ENCODE measurements at regions not wholly inside any gene's neighbourhood (a gene's known extent, or its start where the extent isn't known, plus 50 kb on each side); places are given as distances from the start of the nearest gene placed in this dataset.
"Not testable (repeated sequence)": the region's sequence is repeated elsewhere in the genome, so short reads cannot be mapped to it uniquely, and the experiment has no call there.

GRCh38 chr1:118812555-118812954 is 175.6 kb downstream of the TBX15 start:
- TF ChIP-seq CTCF (conservative IDR thresholded peaks at IDR 0.05; ENCODE audit: low read depth, low read length), result no peak
- H3K79me2 ChIP-seq (ENCODE audit: insufficient read depth, low read depth), result no peaks in the 10 kb centered on the region
- H3K4me2 ChIP-seq, result no peak overlapping the region
- H3K27me3 ChIP-seq (ENCODE audit: insufficient read depth, low read depth), result no peaks in the 10 kb centered on the region
- no peak overlapping the region for H3K4me3 ChIP-seq (IDR thresholded peaks at IDR 0.05; ENCODE audit: insufficient read depth, low read depth, low read length)
- H2AFZ ChIP-seq (ENCODE audit: low read depth), result no peak overlapping the region
- H3K9ac ChIP-seq, result no peak overlapping the region
- no peaks in the 10 kb centered on the region for H4K20me1 ChIP-seq (ENCODE audit: insufficient read depth)
- H3K36me3 ChIP-seq (ENCODE audit: insufficient read depth), result no peaks in the 10 kb centered on the region
- no peaks in the 10 kb centered on the region for H3K4me1 ChIP-seq (ENCODE audit: low read depth, poor library complexity, severe bottlenecking)
- H3K27ac ChIP-seq, result no peak overlapping the region

- H3K4me3 ChIP-seq (IDR thresholded peaks at IDR 0.05; ENCODE audit: insufficient read depth, low read depth, low read length), result no peak overlapping the region
- H3K4me2 ChIP-seq, result no peak overlapping the region
- no peak for TF ChIP-seq CTCF (conservative IDR thresholded peaks at IDR 0.05; ENCODE audit: low read depth, low read length)
- no peak overlapping the region for H2AFZ ChIP-seq (ENCODE audit: low read depth)
- no peak overlapping the region for H3K9ac ChIP-seq
- no peaks in the 10 kb centered on the region for H3K27me3 ChIP-seq (ENCODE audit: insufficient read depth, low read depth)
- no peak overlapping the region for H3K27ac ChIP-seq
- no peaks in the 10 kb centered on the region for H3K36me3 ChIP-seq (ENCODE audit: insufficient read depth)
- no peaks in the 10 kb centered on the region for H4K20me1 ChIP-seq (ENCODE audit: insufficient read depth)
- no peaks in the 10 kb centered on the region for H3K79me2 ChIP-seq (ENCODE audit: insufficient read depth, low read depth)
- H3K4me1 ChIP-seq (ENCODE audit: low read depth, poor library complexity, severe bottlenecking), result no peaks in the 10 kb centered on the region
These were observed 177.0 kb downstream of the TBX15 start for GRCh38 chr1:118811156-118811555.

GRCh38 chr1:118809586-118809985 is 178.6 kb downstream of the TBX15 start:
- H3K9ac ChIP-seq, result no peak overlapping the region

GRCh38 chr1:118803128-118803527 is 185.0 kb downstream of the TBX15 start:
- not testable (repeated sequence) for H3K4me1 ChIP-seq (ENCODE audit: low read depth, poor library complexity, severe bottlenecking); H3K36me3 ChIP-seq (ENCODE audit: insufficient read depth); H3K27ac ChIP-seq; H3K4me2 ChIP-seq; H3K9ac ChIP-seq; H2AFZ ChIP-seq (ENCODE audit: low read depth); H4K20me1 ChIP-seq (ENCODE audit: insufficient read depth); H3K27me3 ChIP-seq (ENCODE audit: insufficient read depth, low read depth); H3K4me3 ChIP-seq (IDR thresholded peaks at IDR 0.05; ENCODE audit: insufficient read depth, low read depth, low read length); H3K79me2 ChIP-seq (ENCODE audit: insufficient read depth, low read depth)

More at GRCh38 chr1:118809586-118809985, 178.6 kb downstream of the TBX15 start:
- Histone ChIP-seq H3K27ac (no peak overlapping the region), H2AFZ (ENCODE audit: low read depth) (no peak overlapping the region), H3K79me2 (ENCODE audit: insufficient read depth, low read depth) (no peaks in the 10 kb centered on the region), H3K4me1 (ENCODE audit: low read depth, poor library complexity, severe bottlenecking) (no peaks in the 10 kb centered on the region), H3K4me3 (IDR thresholded peaks at IDR 0.05; ENCODE audit: insufficient read depth, low read depth, low read length) (no peak overlapping the region), H3K36me3 (ENCODE audit: insufficient read depth) (no peaks in the 10 kb centered on the region), H3K4me2 (no peak overlapping the region), H3K27me3 (ENCODE audit: insufficient read depth, low read depth) (no peaks in the 10 kb centered on the region), H4K20me1 (ENCODE audit: insufficient read depth) (no peaks in the 10 kb centered on the region)
- no peak for TF ChIP-seq CTCF (conservative IDR thresholded peaks at IDR 0.05; ENCODE audit: low read depth, low read length)

- Histone ChIP-seq H3K27ac (no peak overlapping the region), H3K4me2 (no peak overlapping the region), H3K36me3 (ENCODE audit: insufficient read depth) (no peaks in the 10 kb centered on the region), H3K79me2 (ENCODE audit: insufficient read depth, low read depth) (no peaks in the 10 kb centered on the region), H4K20me1 (ENCODE audit: insufficient read depth) (no peaks in the 10 kb centered on the region), H2AFZ (ENCODE audit: low read depth) (no peak overlapping the region), H3K4me1 (ENCODE audit: low read depth, poor library complexity, severe bottlenecking) (no peaks in the 10 kb centered on the region), H3K27me3 (ENCODE audit: insufficient read depth, low read depth) (no peaks in the 10 kb centered on the region), H3K9ac (no peak overlapping the region), H3K4me3 (IDR thresholded peaks at IDR 0.05; ENCODE audit: insufficient read depth, low read depth, low read length) (no peak overlapping the region)
- TF ChIP-seq CTCF (conservative IDR thresholded peaks at IDR 0.05; ENCODE audit: low read depth, low read length), result no peak
These were observed 196.9 kb downstream of the TBX15 start for GRCh38 chr1:118791094-118791691.
